ENCODE measurements at regions not wholly inside any gene's neighbourhood (a gene's known extent, or its start where the extent isn't known, plus 50 kb on each side); places are given as distances from the start of the nearest gene placed in this dataset.

DNA sequence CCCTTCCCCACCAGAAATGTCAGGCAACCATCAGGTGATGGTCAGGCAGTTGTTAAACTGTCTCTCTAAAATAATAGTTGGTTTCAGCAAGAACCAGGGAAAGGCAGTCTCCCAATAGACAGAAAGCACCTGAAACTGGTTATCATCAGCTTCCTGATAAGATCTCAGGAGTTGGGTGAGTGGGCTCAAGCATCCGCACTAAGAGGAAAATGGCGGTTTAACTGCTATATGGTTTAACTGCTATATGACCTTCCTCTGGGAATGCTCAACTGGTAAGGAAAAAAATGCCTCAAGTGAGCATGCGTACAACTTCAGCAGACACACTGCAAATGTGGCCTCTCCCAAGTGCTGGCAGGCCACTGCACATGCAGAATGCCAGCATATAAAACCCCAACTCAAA lies 240.8 kb upstream of the CMC1 start:
- no peak overlapping the region for H3K4me2 ChIP-seq (ENCODE audit: insufficient read depth, low read length)
- DNase-seq (ENCODE audit: insufficient read length, low spot score, missing footprints), result no peak
- H3K27me3 ChIP-seq (ENCODE audit: insufficient read depth, low read length), result no peaks in the 10 kb centered on the region
- H3K4me3 ChIP-seq (ENCODE audit: insufficient read depth, low read length), result no peak overlapping the region
- H3K9me3 ChIP-seq (ENCODE audit: low read depth, low read length), result no peaks in the 10 kb centered on the region
- H3K36me3 ChIP-seq (ENCODE audit: insufficient read depth, low read length), result no peaks in the 10 kb centered on the region
- no peaks in the 10 kb centered on the region for H3K4me1 ChIP-seq (ENCODE audit: insufficient read depth, low read length)
- H3K79me2 ChIP-seq (ENCODE audit: insufficient read depth, low read length), result no peaks in the 10 kb centered on the region
- no peak overlapping the region for H3K27ac ChIP-seq (ENCODE audit: low read depth, low read length)
- no peak overlapping the region for H2AFZ ChIP-seq (ENCODE audit: low read length)
- TF ChIP-seq, protein P1, sequence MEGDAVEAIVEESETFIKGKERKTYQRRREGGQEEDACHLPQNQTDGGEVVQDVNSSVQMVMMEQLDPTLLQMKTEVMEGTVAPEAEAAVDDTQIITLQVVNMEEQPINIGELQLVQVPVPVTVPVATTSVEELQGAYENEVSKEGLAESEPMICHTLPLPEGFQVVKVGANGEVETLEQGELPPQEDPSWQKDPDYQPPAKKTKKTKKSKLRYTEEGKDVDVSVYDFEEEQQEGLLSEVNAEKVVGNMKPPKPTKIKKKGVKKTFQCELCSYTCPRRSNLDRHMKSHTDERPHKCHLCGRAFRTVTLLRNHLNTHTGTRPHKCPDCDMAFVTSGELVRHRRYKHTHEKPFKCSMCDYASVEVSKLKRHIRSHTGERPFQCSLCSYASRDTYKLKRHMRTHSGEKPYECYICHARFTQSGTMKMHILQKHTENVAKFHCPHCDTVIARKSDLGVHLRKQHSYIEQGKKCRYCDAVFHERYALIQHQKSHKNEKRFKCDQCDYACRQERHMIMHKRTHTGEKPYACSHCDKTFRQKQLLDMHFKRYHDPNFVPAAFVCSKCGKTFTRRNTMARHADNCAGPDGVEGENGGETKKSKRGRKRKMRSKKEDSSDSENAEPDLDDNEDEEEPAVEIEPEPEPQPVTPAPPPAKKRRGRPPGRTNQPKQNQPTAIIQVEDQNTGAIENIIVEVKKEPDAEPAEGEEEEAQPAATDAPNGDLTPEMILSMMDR (IDR thresholded peaks at IDR 0.05; ENCODE audit: extremely low read depth, low read depth, low read length), result no peak
- H4K20me1 ChIP-seq (ENCODE audit: insufficient read depth, low read length), result no peaks in the 10 kb centered on the region

DNA sequence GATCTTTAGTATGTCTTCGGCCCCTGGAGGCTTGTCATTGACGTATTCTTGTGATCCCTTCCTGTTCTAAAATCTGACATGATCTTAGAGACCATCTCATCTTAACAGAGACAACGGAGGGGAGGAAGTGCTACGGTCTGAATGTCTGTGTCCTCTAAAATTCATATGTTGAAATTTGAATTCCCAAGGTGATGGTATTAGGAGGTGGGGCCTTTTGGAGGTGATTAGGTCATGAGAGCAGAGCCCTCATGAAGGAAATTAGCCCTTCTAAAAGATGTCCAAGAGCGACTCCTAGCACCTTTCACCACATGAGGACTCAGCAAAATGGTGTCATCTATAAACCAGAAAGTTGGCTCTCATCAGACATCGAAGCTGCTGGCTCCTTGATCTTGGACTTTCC lies 233.2 kb upstream of the CMC1 start:
- no peak overlapping the region for H3K4me3 ChIP-seq (ENCODE audit: insufficient read depth, low read length)
- no peaks in the 10 kb centered on the region for H3K36me3 ChIP-seq (ENCODE audit: insufficient read depth, low read length)
- no peaks in the 10 kb centered on the region for H3K79me2 ChIP-seq (ENCODE audit: insufficient read depth, low read length)
- H3K4me1 ChIP-seq (ENCODE audit: insufficient read depth, low read length), result no peaks in the 10 kb centered on the region
- H2AFZ ChIP-seq (ENCODE audit: low read length), result no peak overlapping the region
- no peak overlapping the region for H3K4me2 ChIP-seq (ENCODE audit: insufficient read depth, low read length)
- H4K20me1 ChIP-seq (ENCODE audit: insufficient read depth, low read length), result no peaks in the 10 kb centered on the region
- H3K27ac ChIP-seq (ENCODE audit: low read depth, low read length), result no peak overlapping the region
- TF ChIP-seq, protein P1 (IDR thresholded peaks at IDR 0.05; ENCODE audit: extremely low read depth, low read depth, low read length), result no peak
- H3K27me3 ChIP-seq (ENCODE audit: insufficient read depth, low read length), result no peaks in the 10 kb centered on the region
- DNase-seq (ENCODE audit: insufficient read length, low spot score, missing footprints), result no peak
- no peaks in the 10 kb centered on the region for H3K9me3 ChIP-seq (ENCODE audit: low read depth, low read length)

DNA sequence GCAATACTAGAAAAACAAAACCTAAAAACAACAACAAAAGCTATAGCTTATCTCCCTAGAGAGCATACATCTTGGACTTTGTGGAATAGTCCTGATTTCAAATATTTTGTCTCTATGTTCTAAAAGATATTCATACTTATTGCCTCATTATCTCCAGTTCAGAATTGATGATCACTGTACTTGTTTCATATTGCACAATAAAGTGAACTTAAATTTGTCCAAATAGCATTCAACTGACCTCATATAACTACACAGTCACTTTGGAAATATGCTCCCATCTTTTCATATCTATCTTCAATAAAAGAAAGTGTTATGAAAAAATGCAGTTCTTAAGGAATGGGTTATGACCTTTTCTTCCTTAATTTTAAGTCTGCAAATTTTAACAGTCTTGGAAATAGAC lies 228.6 kb upstream of the CMC1 start:
- Histone ChIP-seq H3K4me3 (ENCODE audit: insufficient read depth, low read length) (no peak overlapping the region), H3K27me3 (ENCODE audit: insufficient read depth, low read length) (no peaks in the 10 kb centered on the region), H3K9me3 (ENCODE audit: low read depth, low read length) (no peaks in the 10 kb centered on the region), H3K4me2 (ENCODE audit: insufficient read depth, low read length) (no peak overlapping the region), H3K4me1 (ENCODE audit: insufficient read depth, low read length) (no peaks in the 10 kb centered on the region), H3K36me3 (ENCODE audit: insufficient read depth, low read length) (no peaks in the 10 kb centered on the region), H3K79me2 (ENCODE audit: insufficient read depth, low read length) (no peaks in the 10 kb centered on the region), H3K27ac (ENCODE audit: low read depth, low read length) (no peak overlapping the region), H4K20me1 (ENCODE audit: insufficient read depth, low read length) (no peaks in the 10 kb centered on the region), H2AFZ (ENCODE audit: low read length) (no peak overlapping the region)
- no peak for DNase-seq (ENCODE audit: insufficient read length, low spot score, missing footprints)
- TF ChIP-seq, protein P1 (IDR thresholded peaks at IDR 0.05; ENCODE audit: extremely low read depth, low read depth, low read length), result no peak

DNA sequence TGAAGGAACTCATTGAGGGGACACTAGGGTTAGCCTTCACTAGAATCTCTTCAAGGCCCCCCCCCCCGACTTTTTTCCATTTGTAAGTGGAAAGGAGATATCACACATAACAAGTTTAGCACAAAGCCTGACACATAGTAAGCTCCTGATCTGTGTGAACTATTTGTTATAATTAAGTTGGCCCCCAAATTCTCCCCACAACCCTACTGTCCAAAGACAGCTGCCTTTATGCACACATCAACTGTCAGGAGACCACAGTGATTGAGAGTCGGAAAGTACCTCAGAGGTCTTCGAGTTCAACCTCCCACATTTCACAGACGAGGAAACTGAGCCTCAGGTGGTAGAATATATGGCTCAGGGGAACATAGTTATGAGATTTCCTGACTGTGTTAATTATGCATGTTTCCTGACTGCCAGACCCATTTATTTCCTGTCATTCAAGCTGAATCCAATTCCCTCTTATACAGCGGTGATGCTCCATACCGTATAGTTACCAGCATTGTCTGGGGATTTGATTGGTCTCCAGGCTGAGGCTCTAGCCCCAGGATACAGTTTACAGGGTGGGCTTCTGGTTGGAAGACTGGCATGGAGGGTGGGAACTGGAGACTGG lies 227.4 kb upstream of the CMC1 start:
- Histone ChIP-seq H3K4me2 (ENCODE audit: insufficient read depth, low read length) (no peak overlapping the region), H3K27me3 (ENCODE audit: insufficient read depth, low read length) (no peaks in the 10 kb centered on the region), H3K4me3 (ENCODE audit: insufficient read depth, low read length) (no peak overlapping the region), H4K20me1 (ENCODE audit: insufficient read depth, low read length) (no peaks in the 10 kb centered on the region), H3K4me1 (ENCODE audit: insufficient read depth, low read length) (no peaks in the 10 kb centered on the region), H3K79me2 (ENCODE audit: insufficient read depth, low read length) (no peaks in the 10 kb centered on the region), H2AFZ (ENCODE audit: low read length) (no peak overlapping the region), H3K9me3 (ENCODE audit: low read depth, low read length) (no peaks in the 10 kb centered on the region), H3K36me3 (ENCODE audit: insufficient read depth, low read length) (no peaks in the 10 kb centered on the region), H3K27ac (ENCODE audit: low read depth, low read length) (no peak overlapping the region)
- peak; percentile 0 for DNase-seq (ENCODE audit: insufficient read length, low spot score, missing footprints)
- TF ChIP-seq, protein P1 (IDR thresholded peaks at IDR 0.05; ENCODE audit: extremely low read depth, low read depth, low read length), result no peak
